HL-60 (cell line): ENCODE measurements at regions not wholly inside any gene's neighbourhood (a gene's known extent, or its start where the extent isn't known, plus 50 kb on each side); places are given as distances from the start of the nearest gene placed in this dataset.

Experiments
- DNase-seq, 2 experiments: peaks; one replicate each; pipeline ENCODE4 v3.0.0-alpha.2; 2010 to 2020; ENCODE audit warnings: low read depth in 1 of 2, low spot score in 1 of 2
- H3K27ac ChIP-seq: fragments of 250-450 bp; sonication (Bioruptor Pico); replicated peaks from 2 replicates; pipeline ENCODE4 v1.5.1; 2020; ENCODE audit warnings: mild to moderate bottlenecking, moderate library complexity
- H3K27me3 ChIP-seq: fragments of 250-450 bp; sonication (Bioruptor Pico); 2 replicates; pipeline ENCODE4 v1.5.1; 2021; ENCODE audit warnings: mild to moderate bottlenecking, moderate library complexity; ENCODE audit not compliant: insufficient read depth, poor library complexity, severe bottlenecking
- H3K4me3 ChIP-seq: replicated peaks from 2 replicates; pipeline ENCODE4 v1.5.1; 2011; ENCODE audit warnings: mild to moderate bottlenecking, control low read depth, low read length; ENCODE audit not compliant: insufficient read depth
- CTCF ChIP-seq: IDR thresholded peaks from one replicate; pipeline ENCODE4 v1.5.1; 2011; ENCODE audit warnings: low read length, control low read depth, inconsistent platforms; ENCODE audit not compliant: insufficient read depth
- GABPA ChIP-seq: IDR thresholded peaks from 2 replicates; pipeline ENCODE4 v1.6.1; 2012; ENCODE audit warnings: low read depth
- POLR2AphosphoS5 ChIP-seq: IDR thresholded peaks from 2 replicates; pipeline ENCODE4 v1.6.1; 2012; ENCODE audit warnings: low read depth
- REST ChIP-seq: IDR thresholded peaks from 2 replicates; pipeline ENCODE4 v1.6.1; 2012; ENCODE audit warnings: low read depth; ENCODE audit not compliant: insufficient replicate concordance
- SPI1 ChIP-seq: IDR thresholded peaks from 2 replicates; pipeline ENCODE4 v1.6.1; 2012; ENCODE audit warnings: low read depth, mild to moderate bottlenecking, borderline replicate concordance

- TF ChIP-seq CTCF (no peak), GABPA (no peak), POLR2AphosphoS5 (no peak), SPI1 (no peak), REST (no peak)
These were observed 118.0 kb downstream of the OAT start for GRCh38 chr10:124300735-124301134.

GRCh38 chr10:124300224-124300623 is 118.5 kb downstream of the OAT start:
- H3K27ac ChIP-seq = no peak overlapping the region
- H3K4me3 ChIP-seq = no peak overlapping the region
- TF ChIP-seq SPI1 = no peak
- TF ChIP-seq GABPA = no peak
- TF ChIP-seq CTCF = no peak
- no peak for TF ChIP-seq REST
- no peak for TF ChIP-seq POLR2AphosphoS5
- DNase-seq = no peak
- no peaks in the 10 kb centered on the region for H3K27me3 ChIP-seq

More at GRCh38 chr10:124300735-124301134, 118.0 kb downstream of the OAT start:
- H3K27me3 ChIP-seq = no peaks in the 10 kb centered on the region
- no peak for DNase-seq
- no peak overlapping the region for H3K4me3 ChIP-seq
- H3K27ac ChIP-seq = no peak overlapping the region

- Histone ChIP-seq H3K27me3 (no peaks in the 10 kb centered on the region), H3K27ac (no peak overlapping the region), H3K4me3 (no peak overlapping the region)
- DNase-seq = no peak
- TF ChIP-seq GABPA = no peak
- TF ChIP-seq POLR2AphosphoS5 = no peak
- no peak for TF ChIP-seq REST
- no peak for TF ChIP-seq CTCF
- TF ChIP-seq SPI1 = no peak
These were observed 119.0 kb downstream of the OAT start for GRCh38 chr10:124299696-124300095.
